Left cardiac atrium (tissue), 4 donors: ENCODE measurements at regions not wholly inside any gene's neighbourhood (a gene's known extent, or its start where the extent isn't known, plus 50 kb on each side); places are given as distances from the start of the nearest gene placed in this dataset.
A peak's percentile ranks its signal among the peaks of the same experiment; 100 is the strongest.

Experiments
- ATAC-seq, 2 donors: fragments of 200-7000 bp; cut with Tn5 transposase; one replicate each; pipeline ENCODE4 v1.9.1; 2020; ENCODE audit warnings: mild to moderate bottlenecking in 2 of 2, moderate library complexity in 2 of 2
- DNase-seq: peaks from one replicate; pipeline ENCODE4 v3.0.0-alpha.2; 2020
- intact Hi-C, 2 donors: fragments of 100-400 bp; cut with DNase I; formaldehyde crosslinking; loops; one replicate each; pipeline versions ENCODE4 v1.14.1 to v1.15.1; 2022 to 2023
- donor health status: DM: no; HTN: yes; CAD: no.
- donor health status: DM: no; HTN: yes; CAD: no; lungs with severe emphysema.
- donor health status: DM: yes; HTN: yes; CAD: no.
- donor health status: Dilated cardiomyopathy.

- intact Hi-C loops: no loop called here
- DNase-seq (peak; percentile 32), ATAC-seq (peak; percentile 69 to 76)
Observed at GRCh38 chr6:152897807-152898399, 84.9 kb downstream of the FBXO5 start.

DNA sequence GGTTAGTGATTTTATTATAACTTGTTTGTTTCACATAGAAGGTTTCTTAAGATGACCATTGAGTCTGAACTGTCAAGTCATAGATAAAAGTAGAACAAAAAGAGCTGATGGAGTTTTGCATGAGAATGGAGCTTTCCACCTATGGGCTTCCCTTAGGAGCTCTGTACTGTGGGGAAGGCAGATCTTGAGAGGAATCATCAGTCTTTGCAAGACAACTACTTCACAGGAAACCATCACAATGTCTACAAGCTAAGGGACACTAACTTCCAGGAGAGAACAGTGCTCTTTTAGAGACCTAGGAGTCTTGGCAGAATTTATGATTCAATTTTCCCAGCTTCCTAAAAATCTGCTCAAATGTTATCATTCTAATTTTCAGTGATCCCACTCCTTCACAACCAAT lies 78.2 kb downstream of the FBXO5 start:
- intact Hi-C loops: no loop called here
- ATAC-seq (no peak), DNase-seq (no peak)

DNA sequence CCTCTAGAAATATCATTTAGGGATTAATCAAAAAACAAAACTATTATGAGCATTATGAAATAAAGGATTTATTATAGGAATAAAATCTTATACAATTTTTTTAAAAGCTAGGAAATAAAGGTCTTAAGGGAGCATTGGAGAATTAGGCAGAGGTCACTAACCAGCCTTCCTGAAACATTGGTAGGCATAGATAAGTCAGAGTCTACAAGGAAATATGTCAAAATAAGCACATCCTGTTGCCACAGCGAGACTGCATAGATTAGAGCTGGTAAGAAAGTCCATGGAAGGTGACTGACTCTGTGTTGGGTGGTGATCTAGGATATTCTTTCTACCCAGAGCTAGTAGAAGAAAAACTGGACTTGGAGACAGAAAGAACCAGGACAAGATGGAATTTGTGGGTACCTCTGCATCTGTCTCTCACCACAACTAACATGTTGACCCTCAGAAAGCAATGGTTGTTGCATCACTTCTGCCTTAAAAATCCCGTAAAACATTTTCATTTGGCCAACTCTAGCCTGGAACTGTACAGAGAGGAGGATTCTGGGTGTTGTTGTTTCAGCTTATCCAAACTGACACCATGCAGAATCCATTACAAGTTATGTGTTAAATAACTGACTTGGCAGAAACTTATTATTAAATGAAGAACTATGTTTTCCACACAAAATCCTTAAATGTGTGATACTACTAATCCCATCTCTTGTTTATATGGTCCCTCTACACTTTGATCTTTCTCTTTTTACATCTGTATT lies 77.1 kb downstream of the FBXO5 start:
- intact Hi-C loops: no loop called here
- no peak for DNase-seq
- no peak for ATAC-seq

DNA sequence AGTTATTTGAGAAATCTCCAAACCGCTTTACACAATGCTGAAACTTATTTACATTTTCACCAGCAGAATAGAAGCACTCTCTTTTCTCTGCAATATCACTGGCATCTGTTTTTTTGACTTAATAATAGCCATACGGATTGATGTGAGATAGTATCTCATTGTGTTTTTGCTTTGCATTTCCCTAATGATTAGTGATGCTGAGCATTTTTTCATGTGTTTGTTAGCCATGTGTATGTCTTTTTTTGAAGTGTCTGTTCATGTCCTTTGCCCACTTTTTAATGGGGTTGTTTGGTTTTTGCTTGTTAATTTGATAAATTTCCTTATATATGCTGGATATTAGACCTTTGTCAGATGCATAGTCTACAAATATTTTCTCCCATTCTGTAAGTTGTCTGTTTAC lies 73.6 kb downstream of the FBXO5 start:
- ATAC-seq (no peak), DNase-seq (no peak)
- intact Hi-C loops: no loop called here

DNA sequence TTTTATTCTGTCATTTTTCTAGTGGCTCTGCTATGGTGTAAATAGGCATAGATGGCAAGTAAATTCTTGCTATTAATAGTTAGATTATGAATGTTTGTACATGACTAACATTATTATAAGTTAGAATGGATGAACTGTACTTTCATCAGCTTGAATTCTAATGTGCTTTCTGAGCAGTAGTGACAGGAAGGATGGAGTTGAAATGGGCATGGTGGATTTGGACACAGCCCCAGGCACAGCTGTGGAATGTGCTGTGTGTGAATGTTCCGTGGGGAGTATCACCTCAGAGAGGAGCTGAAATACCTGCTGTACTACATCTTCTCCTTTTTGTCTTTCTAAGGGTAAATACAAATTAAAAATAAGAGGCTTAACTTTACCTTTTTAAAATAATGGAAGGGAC lies 66.8 kb downstream of the FBXO5 start:
- no peak for DNase-seq
- ATAC-seq: no peak

DNA sequence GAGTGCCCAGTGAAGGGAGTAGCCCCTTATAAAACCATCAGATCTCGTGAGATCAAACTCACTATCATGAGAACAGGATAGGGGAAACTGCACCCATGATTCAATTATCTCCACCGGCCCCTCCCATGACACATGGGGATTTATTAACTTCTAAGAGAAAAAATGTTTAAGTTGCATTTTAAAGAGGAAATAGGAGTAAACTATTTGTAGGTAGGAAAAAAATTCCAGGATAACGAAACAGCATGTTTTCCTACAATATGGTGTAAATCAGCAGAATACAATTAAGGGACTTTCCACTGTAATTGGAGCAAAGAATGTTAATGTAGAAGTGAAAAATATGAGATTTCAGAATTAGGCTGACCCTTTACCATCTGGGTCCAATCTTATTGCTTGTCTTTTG lies 63.9 kb downstream of the FBXO5 start:
- DNase-seq: no peak
- no peak for ATAC-seq
- intact Hi-C loops: no loop called here

More for the DNA sequence above, 66.8 kb downstream of the FBXO5 start:
- intact Hi-C loops: no loop called here

- intact Hi-C loops: no loop called here
- no peak for ATAC-seq
- no peak for DNase-seq
Observed at GRCh38 chr6:152920016-152920415, 62.8 kb downstream of the FBXO5 start.
